Muscle layer of duodenum (tissue), 2 donors: ENCODE measurements at regions not wholly inside any gene's neighbourhood (a gene's known extent, or its start where the extent isn't known, plus 50 kb on each side); places are given as distances from the start of the nearest gene placed in this dataset.
"Not testable (repeated sequence)": the region's sequence is repeated elsewhere in the genome, so short reads cannot be mapped to it uniquely, and the experiment has no call there.

Experiments used
- H3K27ac ChIP-seq: one replicate; pipeline ENCODE4 v1.7.0; 2013; ENCODE audit warnings: mild to moderate bottlenecking, low read length
- H3K27me3 ChIP-seq: one replicate; pipeline ENCODE4 v1.7.0; 2013; ENCODE audit warnings: low read depth, mild to moderate bottlenecking, control low read depth, low read length
- H3K36me3 ChIP-seq, 2 donors: one replicate each; pipeline ENCODE4 v1.7.0; 2013; ENCODE audit warnings: low read length in 2 of 2, control low read depth in 1 of 2, mild to moderate bottlenecking in 1 of 2; ENCODE audit not compliant: insufficient read depth in 2 of 2, control insufficient read depth in 1 of 2
- H3K4me1 ChIP-seq, 2 donors: one replicate each; pipeline ENCODE4 v1.7.0; 2013; ENCODE audit warnings: low read length in 2 of 2, mild to moderate bottlenecking in 2 of 2, control low read depth in 1 of 2, moderate library complexity in 1 of 2; ENCODE audit not compliant: insufficient read depth in 2 of 2, control insufficient read depth in 1 of 2
- H3K4me3 ChIP-seq, 2 donors: one replicate each; pipeline ENCODE4 v1.7.0; 2013; ENCODE audit warnings: low read length in 2 of 2, low read depth in 1 of 2, mild to moderate bottlenecking in 1 of 2
- H3K9me3 ChIP-seq, 2 donors: one replicate each; pipeline ENCODE4 v1.7.0; 2013; ENCODE audit warnings: low read length in 2 of 2, control low read depth in 1 of 2, mild to moderate bottlenecking in 1 of 2; ENCODE audit not compliant: control insufficient read depth in 1 of 2
- donor health status: healthy.

- Histone ChIP-seq H3K36me3 (no peaks in the 10 kb centered on the region), H3K27me3 (no peaks in the 10 kb centered on the region)
These were observed 1541.6 kb downstream of the TSPY10 start for GRCh38 chrY:11069271-11069670.

GRCh38 chrY:11070250-11071113, 1542.8 kb downstream of the TSPY10 start:
- no peak overlapping the region for H3K4me3 ChIP-seq
- no peak overlapping the region for H3K27ac ChIP-seq
- no peaks in the 10 kb centered on the region for H3K4me1 ChIP-seq
- H3K9me3 ChIP-seq, result no peaks in the 10 kb centered on the region
- H3K36me3 ChIP-seq, result no peaks in the 10 kb centered on the region
- H3K27me3 ChIP-seq, result no peaks in the 10 kb centered on the region

More at GRCh38 chrY:11069271-11069670, 1541.6 kb downstream of the TSPY10 start:
- Histone ChIP-seq H3K9me3 (no peaks in the 10 kb centered on the region), H3K27ac (no peak overlapping the region), H3K4me1 (no peaks in the 10 kb centered on the region), H3K4me3 (no peak overlapping the region)

GRCh38 chrY:11085801-11086200, 1558.1 kb downstream of the TSPY10 start:
- H3K4me3 ChIP-seq, H3K9me3 ChIP-seq, H3K4me1 ChIP-seq: not testable (repeated sequence)

GRCh38 chrY:11097498-11097897, 1569.8 kb downstream of the TSPY10 start:
- not testable (repeated sequence) for H3K4me3 ChIP-seq, H3K27ac ChIP-seq, H3K9me3 ChIP-seq, H3K4me1 ChIP-seq, H3K36me3 ChIP-seq, H3K27me3 ChIP-seq

More at GRCh38 chrY:11085801-11086200, 1558.1 kb downstream of the TSPY10 start:
- not testable (repeated sequence) for H3K27me3 ChIP-seq, H3K27ac ChIP-seq, H3K36me3 ChIP-seq

GRCh38 chrY:11098419-11098818, 1570.7 kb downstream of the TSPY10 start:
- H3K27me3 ChIP-seq, H3K9me3 ChIP-seq, H3K4me1 ChIP-seq, H3K27ac ChIP-seq, H3K36me3 ChIP-seq: not testable (repeated sequence)
- H3K4me3 ChIP-seq, result peak overlapping the region in 1 of 2 donors; percentile 19

- H3K4me1 ChIP-seq, result no peaks in the 10 kb centered on the region
- peak overlapping the region in 1 of 2 donors; percentile 19 for H3K4me3 ChIP-seq
- H3K27me3 ChIP-seq, result no peaks in the 10 kb centered on the region
- H3K36me3 ChIP-seq, result no peaks in the 10 kb centered on the region
- no peak overlapping the region for H3K27ac ChIP-seq
- H3K9me3 ChIP-seq, result peaks cover 0 to 4% of the 10 kb centered on the region in 2 donors
These were observed 1571.3 kb downstream of the TSPY10 start for GRCh38 chrY:11099004-11099403.

GRCh38 chrY:11100472-11100871, 1572.8 kb downstream of the TSPY10 start:
- H3K27me3 ChIP-seq, H3K9me3 ChIP-seq, H3K36me3 ChIP-seq, H3K4me3 ChIP-seq, H3K27ac ChIP-seq, H3K4me1 ChIP-seq: not testable (repeated sequence)

- H3K4me3 ChIP-seq, H3K9me3 ChIP-seq, H3K4me1 ChIP-seq, H3K36me3 ChIP-seq, H3K27ac ChIP-seq, H3K27me3 ChIP-seq: not testable (repeated sequence)
These were observed 1575.3 kb downstream of the TSPY10 start for GRCh38 chrY:11102987-11103386.

- H3K9me3 ChIP-seq, H3K4me3 ChIP-seq: not testable (repeated sequence)
These were observed 1579.6 kb downstream of the TSPY10 start for GRCh38 chrY:11107127-11107918.

GRCh38 chrY:11151724-11152123, 1549.3 kb upstream of the USP9Y start:
- H3K4me3 ChIP-seq, H3K27me3 ChIP-seq, H3K27ac ChIP-seq, H3K36me3 ChIP-seq, H3K4me1 ChIP-seq, H3K9me3 ChIP-seq: not testable (repeated sequence)

More at GRCh38 chrY:11107127-11107918, 1579.6 kb downstream of the TSPY10 start:
- not testable (repeated sequence) for H3K27me3 ChIP-seq, H3K36me3 ChIP-seq, H3K4me1 ChIP-seq, H3K27ac ChIP-seq

GRCh38 chrY:11156100-11156499, 1544.9 kb upstream of the USP9Y start:
- not testable (repeated sequence) for H3K27ac ChIP-seq, H3K4me1 ChIP-seq, H3K36me3 ChIP-seq, H3K4me3 ChIP-seq, H3K9me3 ChIP-seq, H3K27me3 ChIP-seq
